ENCODE measurements at regions not wholly inside any gene's neighbourhood (a gene's known extent, or its start where the extent isn't known, plus 50 kb on each side); places are given as distances from the start of the nearest gene placed in this dataset.

DNA sequence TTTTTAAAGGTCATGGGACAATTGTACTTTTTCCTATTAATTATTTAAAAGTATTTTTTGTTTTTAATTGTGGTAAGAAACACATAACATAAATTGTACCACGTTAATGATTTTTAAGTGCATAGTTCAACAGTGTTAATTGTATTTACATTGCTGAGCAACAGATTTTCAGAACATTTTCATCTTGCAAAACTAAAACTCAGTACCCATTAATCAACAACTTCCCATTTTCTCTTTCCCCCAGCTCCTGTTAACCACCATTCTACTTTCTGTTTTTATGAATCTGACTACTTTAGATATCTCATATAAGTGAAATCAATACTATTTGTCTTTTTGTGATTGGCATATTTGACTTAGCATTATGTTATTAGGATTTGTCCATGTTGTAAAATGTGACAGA lies 483.9 kb upstream of the ZNF804A start:
- no peak for DNase-seq
- CTCF ChIA-PET, result no interaction called here

GRCh38 chr2:184119989-184120800 lies 478.1 kb upstream of the ZNF804A start:
- H3K36me3 ChIP-seq (ENCODE audit: control insufficient read depth in 4 of 4, insufficient read depth in 4 of 4, low read length in 3 of 4), result no peaks in the 10 kb centered on the region
- no peaks in the 10 kb centered on the region for H3K27me3 ChIP-seq (replicated peaks in 2 of 5; ENCODE audit: control insufficient read depth in 4 of 5, insufficient read depth in 5 of 5, low read length in 4 of 5)
- no peak overlapping the region for H3K27ac ChIP-seq (ENCODE audit: insufficient read depth in 1 of 2, low read depth in 1 of 2, low read length in 2 of 2, poor library complexity in 1 of 2, severe bottlenecking in 2 of 2)
- WGBS (ENCODE audit: insufficient coverage), result no CpG with 5 or more reads among the region's 1 CpG
- H3K4me1 ChIP-seq (ENCODE audit: control extremely low read depth in 1 of 4, control insufficient read depth in 4 of 4, insufficient read depth in 4 of 4, low read length in 3 of 4), result no peaks in the 10 kb centered on the region
- no peaks in the 10 kb centered on the region for H3K9me3 ChIP-seq (ENCODE audit: control extremely low read depth in 1 of 5, control insufficient read depth in 4 of 5, insufficient read depth in 2 of 5, low read depth in 1 of 5, low read length in 4 of 5)
- no peak for DNase-seq
- H3K4me3 ChIP-seq (ENCODE audit: control insufficient read depth in 1 of 7, extremely low read depth in 1 of 7, insufficient read depth in 4 of 7, low read depth in 2 of 7, low read length in 6 of 7), result no peak overlapping the region
- CTCF ChIA-PET, result no interaction called here
- POLR2A ChIA-PET, result no interaction called here

More for the DNA sequence above, 483.9 kb upstream of the ZNF804A start:
- Histone ChIP-seq H3K9me3 (ENCODE audit: control extremely low read depth in 1 of 5, control insufficient read depth in 4 of 5, insufficient read depth in 2 of 5, low read depth in 1 of 5, low read length in 4 of 5) (no peaks in the 10 kb centered on the region), H3K27me3 (replicated peaks in 2 of 5; ENCODE audit: control insufficient read depth in 4 of 5, insufficient read depth in 5 of 5, low read length in 4 of 5) (no peaks in the 10 kb centered on the region), H3K4me1 (ENCODE audit: control extremely low read depth in 1 of 4, control insufficient read depth in 4 of 4, insufficient read depth in 4 of 4, low read length in 3 of 4) (no peaks in the 10 kb centered on the region), H3K36me3 (ENCODE audit: control insufficient read depth in 4 of 4, insufficient read depth in 4 of 4, low read length in 3 of 4) (no peaks in the 10 kb centered on the region), H3K4me3 (ENCODE audit: control insufficient read depth in 1 of 7, extremely low read depth in 1 of 7, insufficient read depth in 4 of 7, low read depth in 2 of 7, low read length in 6 of 7) (no peak overlapping the region), H3K27ac (ENCODE audit: insufficient read depth in 1 of 2, low read depth in 1 of 2, low read length in 2 of 2, poor library complexity in 1 of 2, severe bottlenecking in 2 of 2) (no peak overlapping the region)
- POLR2A ChIA-PET, result no interaction called here
- WGBS (ENCODE audit: insufficient coverage), result no CpG with 5 or more reads among the region's 1 CpG

DNA sequence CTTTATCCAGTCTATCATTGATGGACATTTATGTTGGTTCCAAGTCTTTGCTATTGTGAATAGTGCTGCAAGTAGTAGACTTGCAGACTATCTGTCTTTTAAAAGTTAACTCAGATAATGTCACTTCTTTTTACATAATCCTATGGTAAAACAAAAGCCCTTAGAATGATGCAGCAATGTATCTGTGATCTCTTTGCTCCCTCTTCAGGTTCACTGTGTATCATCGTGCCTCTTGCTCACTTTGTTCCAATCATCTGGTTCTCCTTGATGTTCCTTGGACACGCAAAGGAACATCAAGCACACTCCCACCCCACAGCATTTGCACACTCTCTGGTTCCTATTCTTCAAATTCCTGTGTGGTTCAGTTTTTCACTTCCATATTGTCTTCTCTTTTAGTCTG lies 472.5 kb upstream of the ZNF804A start:
- ChIA-PET POLR2A (no interaction called here), CTCF (no interaction called here)
- Histone ChIP-seq H3K9me3 (ENCODE audit: control extremely low read depth in 1 of 5, control insufficient read depth in 4 of 5, insufficient read depth in 2 of 5, low read depth in 1 of 5, low read length in 4 of 5) (peaks cover 0 to 1% (median 0%) of the 10 kb centered on the region in 5 experiments), H3K36me3 (ENCODE audit: control insufficient read depth in 4 of 4, insufficient read depth in 4 of 4, low read length in 3 of 4) (no peaks in the 10 kb centered on the region), H3K27me3 (replicated peaks in 2 of 5; ENCODE audit: control insufficient read depth in 4 of 5, insufficient read depth in 5 of 5, low read length in 4 of 5) (no peaks in the 10 kb centered on the region), H3K4me3 (ENCODE audit: control insufficient read depth in 1 of 7, extremely low read depth in 1 of 7, insufficient read depth in 4 of 7, low read depth in 2 of 7, low read length in 6 of 7) (no peak overlapping the region), H3K27ac (ENCODE audit: insufficient read depth in 1 of 2, low read depth in 1 of 2, low read length in 2 of 2, poor library complexity in 1 of 2, severe bottlenecking in 2 of 2) (no peak overlapping the region), H3K4me1 (ENCODE audit: control extremely low read depth in 1 of 4, control insufficient read depth in 4 of 4, insufficient read depth in 4 of 4, low read length in 3 of 4) (no peaks in the 10 kb centered on the region)
- 97% methylated on average over 2 of the region's 2 CpGs for WGBS (ENCODE audit: insufficient coverage)
- no peak for DNase-seq

- POLR2A ChIA-PET, result no interaction called here
- Histone ChIP-seq H3K27ac (ENCODE audit: insufficient read depth in 1 of 2, low read depth in 1 of 2, low read length in 2 of 2, poor library complexity in 1 of 2, severe bottlenecking in 2 of 2) (no peak overlapping the region), H3K9me3 (ENCODE audit: control extremely low read depth in 1 of 5, control insufficient read depth in 4 of 5, insufficient read depth in 2 of 5, low read depth in 1 of 5, low read length in 4 of 5) (peaks cover 0 to 1% (median 0%) of the 10 kb centered on the region in 5 experiments), H3K4me3 (ENCODE audit: control insufficient read depth in 1 of 7, extremely low read depth in 1 of 7, insufficient read depth in 4 of 7, low read depth in 2 of 7, low read length in 6 of 7) (no peak overlapping the region), H3K36me3 (ENCODE audit: control insufficient read depth in 4 of 4, insufficient read depth in 4 of 4, low read length in 3 of 4) (no peaks in the 10 kb centered on the region), H3K27me3 (replicated peaks in 2 of 5; ENCODE audit: control insufficient read depth in 4 of 5, insufficient read depth in 5 of 5, low read length in 4 of 5) (no peaks in the 10 kb centered on the region), H3K4me1 (ENCODE audit: control extremely low read depth in 1 of 4, control insufficient read depth in 4 of 4, insufficient read depth in 4 of 4, low read length in 3 of 4) (no peaks in the 10 kb centered on the region)
- no peak for DNase-seq
- 100% methylated on average over 1 of the region's 1 CpG for WGBS (ENCODE audit: insufficient coverage)
- CTCF ChIA-PET, result no interaction called here
Observed at GRCh38 chr2:184129073-184129472, 469.3 kb upstream of the ZNF804A start.

DNA sequence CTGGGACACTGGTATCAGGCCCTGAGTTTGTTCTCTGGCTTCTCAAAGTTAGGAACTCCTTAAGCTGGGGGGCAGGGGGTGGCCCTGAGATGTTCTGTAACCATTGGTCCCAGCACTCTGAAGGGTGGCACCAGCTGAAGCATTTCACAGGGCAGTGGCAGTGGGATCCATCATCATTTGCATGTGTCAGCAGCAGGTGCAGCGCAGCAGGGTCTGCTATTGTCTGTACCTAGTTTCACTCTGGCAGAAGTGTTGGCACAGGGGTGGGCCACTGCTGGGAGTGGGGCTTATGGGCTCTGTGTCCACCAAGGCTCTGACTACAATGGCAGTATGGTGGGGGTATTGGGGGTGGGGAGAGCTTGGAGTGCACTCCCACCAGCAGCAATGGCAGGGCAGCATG lies 460.4 kb upstream of the ZNF804A start:
- Histone ChIP-seq H3K36me3 (ENCODE audit: control insufficient read depth in 4 of 4, insufficient read depth in 4 of 4, low read length in 3 of 4) (no peaks in the 10 kb centered on the region), H3K27ac (ENCODE audit: insufficient read depth in 1 of 2, low read depth in 1 of 2, low read length in 2 of 2, poor library complexity in 1 of 2, severe bottlenecking in 2 of 2) (no peak overlapping the region), H3K4me3 (ENCODE audit: control insufficient read depth in 1 of 7, extremely low read depth in 1 of 7, insufficient read depth in 4 of 7, low read depth in 2 of 7, low read length in 6 of 7) (no peak overlapping the region), H3K4me1 (ENCODE audit: control extremely low read depth in 1 of 4, control insufficient read depth in 4 of 4, insufficient read depth in 4 of 4, low read length in 3 of 4) (no peaks in the 10 kb centered on the region), H3K9me3 (ENCODE audit: control extremely low read depth in 1 of 5, control insufficient read depth in 4 of 5, insufficient read depth in 2 of 5, low read depth in 1 of 5, low read length in 4 of 5) (peaks cover 0 to 7% (median 2%) of the 10 kb centered on the region in 5 experiments), H3K27me3 (replicated peaks in 2 of 5; ENCODE audit: control insufficient read depth in 4 of 5, insufficient read depth in 5 of 5, low read length in 4 of 5) (no peaks in the 10 kb centered on the region)
- no peak for DNase-seq
- WGBS (ENCODE audit: insufficient coverage), result 90% methylated on average over 1 of the region's 1 CpG
- ChIA-PET POLR2A (no interaction called here), CTCF (no interaction called here)

- no peaks in the 10 kb centered on the region for H3K27me3 ChIP-seq (replicated peaks in 2 of 5; ENCODE audit: control insufficient read depth in 4 of 5, insufficient read depth in 5 of 5, low read length in 4 of 5)
- no peaks in the 10 kb centered on the region for H3K4me1 ChIP-seq (ENCODE audit: control extremely low read depth in 1 of 4, control insufficient read depth in 4 of 4, insufficient read depth in 4 of 4, low read length in 3 of 4)
- no peaks in the 10 kb centered on the region for H3K36me3 ChIP-seq (ENCODE audit: control insufficient read depth in 4 of 4, insufficient read depth in 4 of 4, low read length in 3 of 4)
- peaks cover 0 to 7% (median 2%) of the 10 kb centered on the region in 5 experiments for H3K9me3 ChIP-seq (ENCODE audit: control extremely low read depth in 1 of 5, control insufficient read depth in 4 of 5, insufficient read depth in 2 of 5, low read depth in 1 of 5, low read length in 4 of 5)
- no peak overlapping the region for H3K27ac ChIP-seq (ENCODE audit: insufficient read depth in 1 of 2, low read depth in 1 of 2, low read length in 2 of 2, poor library complexity in 1 of 2, severe bottlenecking in 2 of 2)
- CTCF ChIA-PET, result no interaction called here
- DNase-seq, result no peak
- no peak overlapping the region for H3K4me3 ChIP-seq (ENCODE audit: control insufficient read depth in 1 of 7, extremely low read depth in 1 of 7, insufficient read depth in 4 of 7, low read depth in 2 of 7, low read length in 6 of 7)
- POLR2A ChIA-PET, result no interaction called here
Observed at GRCh38 chr2:184141866-184142265, 456.5 kb upstream of the ZNF804A start.

DNA sequence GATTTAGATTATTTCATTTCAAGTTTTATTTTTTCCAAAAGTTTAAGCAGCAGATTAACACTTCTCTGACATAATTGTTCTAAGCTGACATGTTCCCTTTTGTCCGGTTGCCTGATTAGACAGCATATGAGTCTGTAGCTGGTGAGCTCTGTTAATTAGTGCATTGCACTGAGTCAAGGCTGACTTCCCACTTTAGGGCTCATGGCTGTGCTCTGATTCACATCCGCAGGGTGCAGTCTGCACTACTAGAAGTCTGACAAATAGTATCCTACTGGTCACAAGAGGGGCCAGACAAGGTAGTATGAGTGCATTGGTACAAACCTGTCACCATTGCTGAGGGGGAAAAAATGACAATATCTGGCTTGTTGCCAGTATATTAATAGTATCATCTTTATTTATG lies 443.9 kb upstream of the ZNF804A start:
- ChIA-PET CTCF (no interaction called here), POLR2A (no interaction called here)
- 100% methylated on average over 2 of the region's 2 CpGs for WGBS (ENCODE audit: insufficient coverage)
- Histone ChIP-seq H3K4me3 (ENCODE audit: control insufficient read depth in 1 of 7, extremely low read depth in 1 of 7, insufficient read depth in 4 of 7, low read depth in 2 of 7, low read length in 6 of 7) (no peak overlapping the region), H3K27me3 (replicated peaks in 2 of 5; ENCODE audit: control insufficient read depth in 4 of 5, insufficient read depth in 5 of 5, low read length in 4 of 5) (no peaks in the 10 kb centered on the region), H3K9me3 (ENCODE audit: control extremely low read depth in 1 of 5, control insufficient read depth in 4 of 5, insufficient read depth in 2 of 5, low read depth in 1 of 5, low read length in 4 of 5) (peaks cover 0 to 3% (median 0%) of the 10 kb centered on the region in 5 experiments), H3K27ac (ENCODE audit: insufficient read depth in 1 of 2, low read depth in 1 of 2, low read length in 2 of 2, poor library complexity in 1 of 2, severe bottlenecking in 2 of 2) (no peak overlapping the region), H3K4me1 (ENCODE audit: control extremely low read depth in 1 of 4, control insufficient read depth in 4 of 4, insufficient read depth in 4 of 4, low read length in 3 of 4) (no peaks in the 10 kb centered on the region), H3K36me3 (ENCODE audit: control insufficient read depth in 4 of 4, insufficient read depth in 4 of 4, low read length in 3 of 4) (no peaks in the 10 kb centered on the region)
- DNase-seq, result no peak

Measured in common myeloid progenitor, CD34-positive (primary cell).